ENCODE measurements at regions not wholly inside any gene's neighbourhood (a gene's known extent, or its start where the extent isn't known, plus 50 kb on each side); places are given as distances from the start of the nearest gene placed in this dataset.
A peak's percentile ranks its signal among the peaks of the same experiment; 100 is the strongest.

GRCh38 chr12:68428724-68429501, 96.8 kb upstream of the MDM1 start:
- no peak for TF ChIP-seq CTCF (conservative IDR thresholded peaks at IDR 0.05; ENCODE audit: low read depth, low read length)
- TF ChIP-seq EZH2phosphoT487 (IDR thresholded peaks at IDR 0.05; ENCODE audit: borderline replicate concordance, low read length) = no peak
- TF ChIP-seq EZH2 (IDR thresholded peaks at IDR 0.05; ENCODE audit: low read length, unreplicated experiment) = no peak
- DNase-seq = peak; percentile 39
- Histone ChIP-seq H3K9me2 (replicated peaks; ENCODE audit: low read length) (no peaks in the 10 kb centered on the region), H3K27ac (ENCODE audit: low read length) (no peak overlapping the region), H4K20me1 (ENCODE audit: low read length) (no peaks in the 10 kb centered on the region), H2AFZ (ENCODE audit: low read length) (no peak overlapping the region), H3K27me3 (ENCODE audit: low read length) (no peaks in the 10 kb centered on the region), H3K9me3 (ENCODE audit: low read length) (no peaks in the 10 kb centered on the region), H3F3A (ENCODE audit: low read length, unreplicated experiment) (no peaks in the 10 kb centered on the region), H3K79me2 (ENCODE audit: low read length) (no peaks in the 10 kb centered on the region), H3K4me1 (ENCODE audit: insufficient read depth, low read length) (peaks cover 13% of the 10 kb centered on the region), H3K4me2 (ENCODE audit: low read length) (no peak overlapping the region), H3K36me3 (ENCODE audit: low read depth, low read length) (no peaks in the 10 kb centered on the region), H3K4me3 (ENCODE audit: low read length) (no peak overlapping the region), H3K9ac (ENCODE audit: low read length) (no peak overlapping the region)
- ATAC-seq = no peak
- POLR2A ChIA-PET (ENCODE audit: unreplicated experiment) = interaction anchor here (0.6 kb wide), 1 partner anchor 159 kb away, joined by 5 read pairs; no protein-coding TSS in a partner anchor
- intact Hi-C loops (cut with micrococcal nuclease) = no loop called here
- CTCF ChIA-PET = no interaction called here
- no TSS peak for BruUV-seq (replicated peaks)

- peaks cover 21% of the 10 kb centered on the region for H3K4me1 ChIP-seq (ENCODE audit: insufficient read depth, low read length)
- CTCF ChIA-PET = no interaction called here
- H3K79me2 ChIP-seq (ENCODE audit: low read length) = no peaks in the 10 kb centered on the region
- ATAC-seq = no peak
- no peak overlapping the region for H3K4me2 ChIP-seq (ENCODE audit: low read length)
- H3K9ac ChIP-seq (ENCODE audit: low read length) = no peak overlapping the region
- no peak overlapping the region for H3K4me3 ChIP-seq (ENCODE audit: low read length)
- no peak overlapping the region for H2AFZ ChIP-seq (ENCODE audit: low read length)
- DNase-seq = no peak
- intact Hi-C loops (cut with micrococcal nuclease) = no loop called here
- no peak overlapping the region for H3K27ac ChIP-seq (ENCODE audit: low read length)
- H3K36me3 ChIP-seq (ENCODE audit: low read depth, low read length) = no peaks in the 10 kb centered on the region
- H3K9me2 ChIP-seq (replicated peaks; ENCODE audit: low read length) = no peaks in the 10 kb centered on the region
- no peaks in the 10 kb centered on the region for H3F3A ChIP-seq (ENCODE audit: low read length, unreplicated experiment)
- no peak for TF ChIP-seq EZH2 (IDR thresholded peaks at IDR 0.05; ENCODE audit: low read length, unreplicated experiment)
- TF ChIP-seq EZH2phosphoT487 (IDR thresholded peaks at IDR 0.05; ENCODE audit: borderline replicate concordance, low read length) = no peak
- no peak for TF ChIP-seq CTCF (conservative IDR thresholded peaks at IDR 0.05; ENCODE audit: low read depth, low read length)
- H4K20me1 ChIP-seq (ENCODE audit: low read length) = no peaks in the 10 kb centered on the region
- H3K27me3 ChIP-seq (ENCODE audit: low read length) = no peaks in the 10 kb centered on the region
- POLR2A ChIA-PET (ENCODE audit: unreplicated experiment) = interaction anchor here (0.6 kb wide), 1 partner anchor 158 kb away, joined by 5 read pairs; no protein-coding TSS in a partner anchor
- BruUV-seq (replicated peaks) = no TSS peak
- H3K9me3 ChIP-seq (ENCODE audit: low read length) = no peaks in the 10 kb centered on the region
Measured at GRCh38 chr12:68429696-68430095, 97.5 kb upstream of the MDM1 start.

- no peaks in the 10 kb centered on the region for H3K9me3 ChIP-seq (ENCODE audit: low read length)
- H3K4me2 ChIP-seq (ENCODE audit: low read length) = no peak overlapping the region
- no peaks in the 10 kb centered on the region for H3K9me2 ChIP-seq (replicated peaks; ENCODE audit: low read length)
- DNase-seq (no peak), ATAC-seq (no peak)
- no peak overlapping the region for H3K4me3 ChIP-seq (ENCODE audit: low read length)
- peaks cover 38% of the 10 kb centered on the region for H3K4me1 ChIP-seq (ENCODE audit: insufficient read depth, low read length)
- H3K9ac ChIP-seq (ENCODE audit: low read length) = no peak overlapping the region
- no TSS peak for BruUV-seq (replicated peaks)
- ChIA-PET CTCF (no interaction called here), POLR2A (ENCODE audit: unreplicated experiment) (no interaction called here)
- H3K36me3 ChIP-seq (ENCODE audit: low read depth, low read length) = no peaks in the 10 kb centered on the region
- no peaks in the 10 kb centered on the region for H3K79me2 ChIP-seq (ENCODE audit: low read length)
- intact Hi-C loops (cut with micrococcal nuclease) = no loop called here
- H2AFZ ChIP-seq (ENCODE audit: low read length) = no peak overlapping the region
- TF ChIP-seq EZH2 (IDR thresholded peaks at IDR 0.05; ENCODE audit: low read length, unreplicated experiment) = no peak
- no peak for TF ChIP-seq CTCF (conservative IDR thresholded peaks at IDR 0.05; ENCODE audit: low read depth, low read length)
- no peak for TF ChIP-seq EZH2phosphoT487 (IDR thresholded peaks at IDR 0.05; ENCODE audit: borderline replicate concordance, low read length)
- H3F3A ChIP-seq (ENCODE audit: low read length, unreplicated experiment) = no peaks in the 10 kb centered on the region
- no peaks in the 10 kb centered on the region for H4K20me1 ChIP-seq (ENCODE audit: low read length)
- H3K27me3 ChIP-seq (ENCODE audit: low read length) = no peaks in the 10 kb centered on the region
- no peak overlapping the region for H3K27ac ChIP-seq (ENCODE audit: low read length)
Measured at GRCh38 chr12:68431786-68432185, 99.6 kb upstream of the MDM1 start.
